T-helper 2 cell treated with Interferon-gamma antibody and Interleukin-4, amounts not matched to agents 5 μg/mL and 100 μg/mL, for 36 hours (primary cell): ENCODE measurements at regions not wholly inside any gene's neighbourhood (a gene's known extent, or its start where the extent isn't known, plus 50 kb on each side); places are given as distances from the start of the nearest gene placed in this dataset.
"Not testable (repeated sequence)": the region's sequence is repeated elsewhere in the genome, so short reads cannot be mapped to it uniquely, and the experiment has no call there.

Source experiments
- DNase-seq: peaks from one replicate; pipeline ENCODE4 v3.0.0; 2021; ENCODE audit warnings: low spot score
- H3K27ac Mint-ChIP-seq: one replicate; pipeline ENCODE4 v1.8.0; 2021; ENCODE audit warnings: mild to moderate bottlenecking, mixed read lengths
- H3K27me3 Mint-ChIP-seq: one replicate; pipeline ENCODE4 v1.8.0; 2021; ENCODE audit warnings: low read depth, mixed read lengths
- H3K36me3 Mint-ChIP-seq: one replicate; pipeline ENCODE4 v1.8.0; 2021; ENCODE audit warnings: low read depth, mixed read lengths
- H3K4me1 Mint-ChIP-seq: one replicate; pipeline ENCODE4 v1.8.0; 2021; ENCODE audit warnings: low read depth, mixed read lengths
- H3K4me3 Mint-ChIP-seq: one replicate; pipeline ENCODE4 v1.8.0; 2022; ENCODE audit warnings: mild to moderate bottlenecking, moderate library complexity, mixed read lengths
- H3K9me3 Mint-ChIP-seq: one replicate; pipeline ENCODE4 v1.8.0; 2021; ENCODE audit warnings: mixed read lengths

DNA sequence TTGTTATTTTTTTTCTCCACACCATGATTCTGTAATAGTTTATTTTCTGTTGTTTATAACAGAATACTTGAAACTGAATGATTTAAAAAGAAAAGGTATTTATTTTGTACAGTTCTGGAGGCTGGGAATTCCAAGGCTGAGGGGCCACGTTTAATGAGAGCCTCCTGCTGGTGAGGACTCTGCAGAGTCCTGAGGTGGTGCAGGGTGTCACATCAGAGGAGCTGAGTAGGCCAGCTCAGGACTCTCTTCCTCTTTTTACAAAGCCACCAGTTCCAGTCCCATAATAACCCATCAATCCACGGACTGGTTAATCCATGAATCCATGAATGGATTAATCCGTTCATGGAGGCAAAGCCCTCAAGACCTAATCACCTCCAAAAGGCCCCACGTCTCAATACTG lies 71.6 kb downstream of the TFAP2A start:
- Mint-ChIP-seq H3K9me3 (no peaks in the 10 kb centered on the region), H3K36me3 (no peaks in the 10 kb centered on the region), H3K4me1 (no peaks in the 10 kb centered on the region), H3K27ac (no peak overlapping the region), H3K27me3 (no peaks in the 10 kb centered on the region), H3K4me3 (no peak overlapping the region)
- no peak for DNase-seq

DNA sequence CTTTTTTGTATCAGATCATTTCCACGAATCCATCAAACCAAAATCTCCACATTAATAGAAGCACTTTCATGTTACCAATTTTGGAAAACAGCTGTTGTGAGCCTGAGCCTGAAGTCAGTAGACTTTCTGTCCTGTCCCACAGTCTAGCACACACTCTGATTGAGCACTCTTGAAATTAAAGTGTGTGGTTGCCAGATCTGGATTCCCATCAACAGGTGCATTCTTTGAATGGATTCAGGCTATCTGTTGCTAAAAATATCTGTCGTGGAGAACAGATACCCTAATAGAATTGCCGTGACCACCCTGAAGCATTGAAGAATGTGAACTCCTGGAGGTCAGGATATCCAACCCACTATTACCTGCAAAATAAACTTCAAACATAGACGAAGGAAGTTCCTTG lies 73.3 kb downstream of the TFAP2A start:
- no peak overlapping the region for H3K27ac Mint-ChIP-seq
- no peaks in the 10 kb centered on the region for H3K36me3 Mint-ChIP-seq
- H3K9me3 Mint-ChIP-seq: no peaks in the 10 kb centered on the region
- no peaks in the 10 kb centered on the region for H3K27me3 Mint-ChIP-seq
- no peak for DNase-seq
- no peak overlapping the region for H3K4me3 Mint-ChIP-seq
- no peaks in the 10 kb centered on the region for H3K4me1 Mint-ChIP-seq

GRCh38 chr6:10338151-10338550 lies 76.7 kb downstream of the TFAP2A start:
- no peaks in the 10 kb centered on the region for H3K36me3 Mint-ChIP-seq
- no peak overlapping the region for H3K27ac Mint-ChIP-seq
- no peak overlapping the region for H3K4me3 Mint-ChIP-seq
- no peak for DNase-seq
- H3K4me1 Mint-ChIP-seq: no peaks in the 10 kb centered on the region
- no peaks in the 10 kb centered on the region for H3K27me3 Mint-ChIP-seq
- H3K9me3 Mint-ChIP-seq: no peaks in the 10 kb centered on the region

DNA sequence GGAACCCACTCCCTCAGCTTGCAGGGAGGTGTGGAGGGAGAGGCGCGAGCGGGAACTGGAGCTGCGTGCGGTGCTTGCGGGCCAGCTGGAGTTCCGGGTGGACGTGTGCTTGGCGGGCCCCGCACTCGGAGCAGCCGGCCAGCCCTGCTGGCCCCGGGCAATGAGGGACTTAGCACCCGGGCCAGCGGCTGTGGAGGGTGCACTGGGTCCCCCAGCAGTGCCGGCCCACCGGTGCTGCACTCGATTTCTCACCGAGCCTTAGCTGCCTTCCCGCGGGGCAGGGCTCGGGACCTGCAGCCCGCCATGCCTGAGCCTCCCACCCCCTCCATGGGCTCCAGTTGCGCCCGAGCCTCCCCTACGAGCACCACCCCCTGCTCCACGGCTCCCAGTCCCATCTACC lies 77.5 kb downstream of the TFAP2A start:
- not testable (repeated sequence) for H3K4me3 Mint-ChIP-seq, DNase-seq, H3K9me3 Mint-ChIP-seq, H3K27me3 Mint-ChIP-seq, H3K27ac Mint-ChIP-seq, H3K36me3 Mint-ChIP-seq, H3K4me1 Mint-ChIP-seq

- no peaks in the 10 kb centered on the region for H3K27me3 Mint-ChIP-seq
- H3K36me3 Mint-ChIP-seq: no peaks in the 10 kb centered on the region
- DNase-seq: no peak
- H3K4me1 Mint-ChIP-seq: peaks cover 3% of the 10 kb centered on the region
- H3K4me3 Mint-ChIP-seq: no peak overlapping the region
- no peaks in the 10 kb centered on the region for H3K9me3 Mint-ChIP-seq
- no peak overlapping the region for H3K27ac Mint-ChIP-seq
These were observed 82.8 kb downstream of the TFAP2A start for GRCh38 chr6:10332111-10332510.

GRCh38 chr6:10331334-10331968 lies 83.4 kb downstream of the TFAP2A start:
- H3K4me3 Mint-ChIP-seq: no peak overlapping the region
- H3K36me3 Mint-ChIP-seq: no peaks in the 10 kb centered on the region
- no peak overlapping the region for H3K27ac Mint-ChIP-seq
- no peaks in the 10 kb centered on the region for H3K27me3 Mint-ChIP-seq
- peaks cover 3% of the 10 kb centered on the region for H3K4me1 Mint-ChIP-seq
- DNase-seq: no peak
- no peaks in the 10 kb centered on the region for H3K9me3 Mint-ChIP-seq

- Mint-ChIP-seq H3K36me3 (no peaks in the 10 kb centered on the region), H3K4me1 (peaks cover 3% of the 10 kb centered on the region), H3K27me3 (no peaks in the 10 kb centered on the region), H3K9me3 (no peaks in the 10 kb centered on the region), H3K4me3 (no peak overlapping the region), H3K27ac (no peak overlapping the region)
- no peak for DNase-seq
These were observed 84.4 kb downstream of the TFAP2A start for GRCh38 chr6:10330515-10330914.

DNA sequence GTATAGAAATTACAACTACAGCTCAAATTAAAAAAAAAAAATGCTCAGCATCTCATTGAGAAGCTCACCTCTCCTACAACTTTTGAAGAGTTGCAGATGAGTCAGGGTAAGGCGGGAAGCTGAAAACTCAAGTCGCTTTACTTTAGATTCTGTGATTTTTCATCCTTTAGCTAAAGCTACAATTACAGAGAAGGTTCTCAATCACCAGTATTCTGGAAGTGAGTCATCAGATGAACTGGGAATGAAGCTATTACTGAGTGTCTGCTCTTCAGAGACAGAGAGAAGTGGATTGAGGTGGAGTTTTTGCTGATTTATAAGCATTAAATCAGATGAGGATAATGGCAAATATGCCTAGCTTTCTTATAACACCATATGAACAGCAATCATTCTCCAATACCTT lies 91.9 kb downstream of the TFAP2A start:
- Mint-ChIP-seq H3K9me3 (peaks cover 11% of the 10 kb centered on the region), H3K27me3 (no peaks in the 10 kb centered on the region), H3K27ac (no peak overlapping the region), H3K4me3 (no peak overlapping the region), H3K4me1 (no peaks in the 10 kb centered on the region), H3K36me3 (no peaks in the 10 kb centered on the region)
- no peak for DNase-seq

DNA sequence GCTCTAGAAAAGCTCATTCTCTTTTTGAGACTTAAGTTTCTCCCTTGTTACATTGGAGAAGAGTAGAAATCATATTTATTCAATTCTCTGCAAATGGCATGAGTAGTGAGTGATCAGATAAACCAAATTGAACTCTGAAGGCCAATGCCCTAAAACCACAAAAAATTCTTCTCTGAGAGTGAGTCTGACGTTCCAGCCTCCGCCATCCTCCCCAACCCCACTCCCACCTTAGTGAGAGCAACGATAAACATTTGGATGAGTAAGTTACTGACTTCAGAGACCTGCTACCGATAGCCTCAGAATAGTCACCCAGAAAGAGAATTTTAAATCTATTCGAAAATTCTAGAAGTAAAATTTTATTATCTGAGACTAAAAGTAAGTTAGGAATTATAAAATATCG lies 94.6 kb downstream of the TFAP2A start:
- Mint-ChIP-seq H3K4me3 (no peak overlapping the region), H3K27me3 (no peaks in the 10 kb centered on the region), H3K4me1 (no peaks in the 10 kb centered on the region), H3K9me3 (peaks cover 11% of the 10 kb centered on the region), H3K27ac (no peak overlapping the region), H3K36me3 (no peaks in the 10 kb centered on the region)
- DNase-seq: no peak

DNA sequence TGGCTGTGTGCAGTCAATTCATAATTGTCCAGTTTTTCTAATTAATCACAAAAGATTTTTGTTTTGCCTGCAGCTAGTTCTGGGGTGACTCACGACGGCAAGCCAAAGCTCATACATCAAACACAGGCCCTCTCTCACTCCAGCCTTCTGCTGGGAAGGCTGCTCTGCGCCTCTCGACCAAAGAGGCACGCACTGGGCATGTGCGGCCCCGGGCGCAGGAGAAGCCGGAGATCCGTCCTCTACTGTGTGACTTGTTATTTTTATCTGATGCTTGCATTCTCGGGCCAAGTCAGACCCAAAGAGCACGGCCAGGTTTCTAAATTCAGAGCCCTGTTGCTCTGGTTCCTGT lies 98.5 kb downstream of the TFAP2A start:
- Mint-ChIP-seq H3K9me3 (peaks cover 11% of the 10 kb centered on the region), H3K4me3 (no peak overlapping the region), H3K27me3 (no peaks in the 10 kb centered on the region), H3K27ac (no peak overlapping the region), H3K36me3 (no peaks in the 10 kb centered on the region), H3K4me1 (no peaks in the 10 kb centered on the region)
- no peak for DNase-seq

DNA sequence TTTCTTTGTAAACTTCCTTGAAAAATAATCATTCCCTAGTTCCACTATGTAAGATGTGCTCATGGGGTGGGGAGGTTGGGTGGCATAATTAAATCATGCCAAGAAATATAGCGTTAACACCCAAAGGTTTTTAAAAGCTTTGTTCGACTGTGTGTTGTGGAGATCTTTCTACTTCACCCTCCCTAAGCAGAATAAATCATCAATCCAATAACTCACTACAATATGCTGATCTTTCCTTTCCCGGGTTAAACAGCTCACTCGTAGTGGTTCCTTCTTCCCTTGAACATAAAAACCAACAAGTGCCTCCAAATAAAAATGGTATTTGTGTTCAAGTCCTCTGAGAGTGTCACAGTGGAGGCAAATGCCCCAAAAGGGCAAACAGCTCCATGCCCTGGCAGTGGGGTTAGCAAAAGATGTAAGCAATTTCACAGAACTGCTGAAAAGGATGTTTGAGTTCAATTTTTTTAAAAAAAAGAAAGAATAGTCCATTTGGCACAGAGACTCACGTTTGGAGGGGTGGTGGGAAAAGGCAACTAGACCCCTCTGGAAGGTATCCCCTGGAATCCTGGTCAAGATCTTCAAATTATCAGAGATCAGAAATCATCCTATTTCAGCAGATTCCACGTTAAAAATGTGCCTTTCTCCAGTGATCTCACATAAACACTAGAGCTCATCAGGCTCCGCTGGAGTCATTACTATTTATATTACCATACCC lies 99.1 kb downstream of the TFAP2A start:
- H3K4me3 Mint-ChIP-seq: no peak overlapping the region
- DNase-seq: no peak
- peaks cover 11% of the 10 kb centered on the region for H3K9me3 Mint-ChIP-seq
- no peaks in the 10 kb centered on the region for H3K27me3 Mint-ChIP-seq
- H3K27ac Mint-ChIP-seq: no peak overlapping the region
- H3K4me1 Mint-ChIP-seq: no peaks in the 10 kb centered on the region
- no peaks in the 10 kb centered on the region for H3K36me3 Mint-ChIP-seq

DNA sequence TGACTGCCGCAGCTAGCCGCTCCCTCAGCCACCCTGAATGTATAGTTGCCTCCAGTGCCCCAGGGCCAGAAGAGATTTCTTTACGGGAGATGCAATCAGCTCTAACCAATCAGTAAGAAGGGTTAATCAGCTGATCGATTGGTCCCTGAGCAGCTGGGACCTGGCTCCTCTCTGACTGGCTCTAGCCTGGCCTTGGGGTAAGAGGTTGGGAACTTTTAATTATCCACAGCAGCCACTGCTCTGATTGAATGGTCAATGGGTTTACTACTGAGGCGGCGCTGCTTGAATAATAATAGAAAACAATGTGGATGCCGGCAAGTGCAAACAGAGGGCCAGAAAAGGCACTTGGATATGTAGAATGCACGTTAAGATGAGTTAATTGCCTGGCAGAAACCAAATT lies 99.8 kb downstream of the TFAP2A start:
- peaks cover 8% of the 10 kb centered on the region for H3K9me3 Mint-ChIP-seq
- H3K4me1 Mint-ChIP-seq: no peaks in the 10 kb centered on the region
- no peaks in the 10 kb centered on the region for H3K27me3 Mint-ChIP-seq
- DNase-seq: no peak
- no peak overlapping the region for H3K4me3 Mint-ChIP-seq
- no peaks in the 10 kb centered on the region for H3K36me3 Mint-ChIP-seq
- no peak overlapping the region for H3K27ac Mint-ChIP-seq

DNA sequence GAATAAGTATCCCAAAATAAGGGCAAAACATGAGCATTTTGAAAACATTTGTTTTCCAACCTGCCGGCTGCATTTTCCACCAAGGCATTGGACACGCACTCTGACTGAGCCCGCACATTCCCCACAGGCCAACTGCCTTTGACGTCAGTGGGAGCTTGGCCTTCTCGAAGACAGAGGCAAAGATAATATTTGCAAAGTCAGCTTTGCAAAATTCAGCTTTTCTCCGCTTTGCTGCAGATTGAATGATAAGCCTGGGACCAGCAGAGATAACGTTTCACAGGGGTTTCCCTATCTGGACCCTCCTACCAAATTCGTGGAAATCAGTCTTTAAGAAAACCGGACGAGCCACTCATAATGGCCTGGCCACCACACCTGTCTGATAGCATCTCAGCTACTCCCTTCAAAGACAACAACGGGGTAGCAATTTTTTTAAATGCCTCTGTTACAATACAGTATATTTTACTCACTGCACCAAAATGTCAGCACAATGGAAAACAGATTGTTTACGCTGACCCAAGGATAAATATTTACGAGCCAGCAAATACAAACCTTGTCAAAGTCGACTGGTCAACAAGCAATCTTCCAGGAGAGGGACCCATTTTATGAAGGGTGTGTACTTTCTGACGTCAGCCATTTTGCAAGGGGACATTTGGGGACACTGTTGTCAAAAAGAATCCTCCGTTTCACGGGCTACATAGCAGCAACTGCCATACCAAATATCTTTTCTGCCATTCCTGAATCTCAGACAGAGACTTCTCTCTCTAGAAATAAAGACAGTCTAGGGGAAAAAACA lies 100.5 kb downstream of the TFAP2A start:
- no peak overlapping the region for H3K27ac Mint-ChIP-seq
- H3K36me3 Mint-ChIP-seq: no peaks in the 10 kb centered on the region
- peaks cover 7% of the 10 kb centered on the region for H3K9me3 Mint-ChIP-seq
- no peaks in the 10 kb centered on the region for H3K4me1 Mint-ChIP-seq
- H3K27me3 Mint-ChIP-seq: no peaks in the 10 kb centered on the region
- DNase-seq: no peak
- H3K4me3 Mint-ChIP-seq: no peak overlapping the region

DNA sequence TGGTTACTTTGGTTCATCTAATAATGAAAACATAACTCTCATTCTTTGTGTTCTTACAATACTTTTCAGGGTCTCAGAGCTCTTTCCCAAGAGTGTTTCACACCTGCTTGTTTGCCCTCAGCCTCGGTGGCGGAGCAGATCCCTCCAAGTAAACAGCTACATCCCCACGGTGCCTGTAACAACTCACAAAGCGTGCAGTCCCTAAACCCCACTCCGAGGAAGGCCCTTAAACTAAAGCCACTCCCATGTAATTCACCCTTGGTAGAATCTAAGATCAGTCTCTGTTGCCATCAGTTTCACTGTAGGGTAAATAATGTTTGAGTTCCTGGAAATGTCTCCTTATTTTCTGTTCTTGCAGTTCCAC lies 101.1 kb downstream of the TFAP2A start:
- Mint-ChIP-seq H3K36me3 (no peaks in the 10 kb centered on the region), H3K4me3 (no peak overlapping the region), H3K27ac (no peak overlapping the region), H3K4me1 (no peaks in the 10 kb centered on the region), H3K9me3 (peaks cover 2% of the 10 kb centered on the region), H3K27me3 (no peaks in the 10 kb centered on the region)
- no peak for DNase-seq
